Lower leg skin (tissue), 3 donors: ENCODE measurements at regions not wholly inside any gene's neighbourhood (a gene's known extent, or its start where the extent isn't known, plus 50 kb on each side); places are given as distances from the start of the nearest gene placed in this dataset.

Experiments
- POLR2A ChIP-seq, 2 donors: fragments of 450-650 bp; IDR thresholded peaks; one replicate each; pipeline ENCODE4 v1.6.1; 2016 to 2017; ENCODE audit warnings: antibody characterized with exemption in 2 of 2, mild to moderate bottlenecking in 1 of 2, moderate library complexity in 1 of 2
- TF ChIP-seq, protein P1 (sequence below), 3 donors: fragments of 450-650 bp; IDR thresholded peaks; one replicate each; pipeline ENCODE4 v1.5.1; 2016; ENCODE audit warnings: antibody characterized with exemption in 3 of 3, mild to moderate bottlenecking in 3 of 3, moderate library complexity in 2 of 3

- TF ChIP-seq, protein P1, sequence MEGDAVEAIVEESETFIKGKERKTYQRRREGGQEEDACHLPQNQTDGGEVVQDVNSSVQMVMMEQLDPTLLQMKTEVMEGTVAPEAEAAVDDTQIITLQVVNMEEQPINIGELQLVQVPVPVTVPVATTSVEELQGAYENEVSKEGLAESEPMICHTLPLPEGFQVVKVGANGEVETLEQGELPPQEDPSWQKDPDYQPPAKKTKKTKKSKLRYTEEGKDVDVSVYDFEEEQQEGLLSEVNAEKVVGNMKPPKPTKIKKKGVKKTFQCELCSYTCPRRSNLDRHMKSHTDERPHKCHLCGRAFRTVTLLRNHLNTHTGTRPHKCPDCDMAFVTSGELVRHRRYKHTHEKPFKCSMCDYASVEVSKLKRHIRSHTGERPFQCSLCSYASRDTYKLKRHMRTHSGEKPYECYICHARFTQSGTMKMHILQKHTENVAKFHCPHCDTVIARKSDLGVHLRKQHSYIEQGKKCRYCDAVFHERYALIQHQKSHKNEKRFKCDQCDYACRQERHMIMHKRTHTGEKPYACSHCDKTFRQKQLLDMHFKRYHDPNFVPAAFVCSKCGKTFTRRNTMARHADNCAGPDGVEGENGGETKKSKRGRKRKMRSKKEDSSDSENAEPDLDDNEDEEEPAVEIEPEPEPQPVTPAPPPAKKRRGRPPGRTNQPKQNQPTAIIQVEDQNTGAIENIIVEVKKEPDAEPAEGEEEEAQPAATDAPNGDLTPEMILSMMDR (IDR thresholded peaks at IDR 0.05): no peak
- no peak for TF ChIP-seq POLR2A (IDR thresholded peaks at IDR 0.05)
Measured at GRCh38 chr9:84517026-84517425, 152.5 kb upstream of the NTRK2 start.
